ENCODE measurements at regions not wholly inside any gene's neighbourhood (a gene's known extent, or its start where the extent isn't known, plus 50 kb on each side); places are given as distances from the start of the nearest gene placed in this dataset.

- TF ChIP-seq POLR2A (IDR thresholded peaks at IDR 0.05) = no peak
- no peak for TF ChIP-seq CTCF (IDR thresholded peaks at IDR 0.05)
- no peak for TF ChIP-seq POLR2AphosphoS5 (IDR thresholded peaks at IDR 0.05; ENCODE audit: insufficient read depth in 1 of 2, low read depth in 1 of 2)
- H3K4me3 ChIP-seq = no peak overlapping the region
- intact Hi-C loops (cut with DNase I) = no loop called here
- H3K4me1 ChIP-seq = peaks cover under 1% of the 10 kb centered on the region
- no peak overlapping the region for H3K27ac ChIP-seq
- H3K27me3 ChIP-seq = no peaks in the 10 kb centered on the region
- no peaks in the 10 kb centered on the region for H3K9me3 ChIP-seq
- DNase-seq (ENCODE audit: extremely low spot score in 2 of 2) = no peak
- H3K36me3 ChIP-seq = no peaks in the 10 kb centered on the region
These were observed 178.9 kb upstream of the CAMK1G start for GRCh38 chr1:209404577-209404976.

- intact Hi-C loops (cut with DNase I) = no loop called here
- no peak for TF ChIP-seq CTCF (IDR thresholded peaks at IDR 0.05)
- no peak for TF ChIP-seq POLR2AphosphoS5 (IDR thresholded peaks at IDR 0.05; ENCODE audit: insufficient read depth in 1 of 2, low read depth in 1 of 2)
- no peak for TF ChIP-seq POLR2A (IDR thresholded peaks at IDR 0.05)
- H3K27me3 ChIP-seq = no peaks in the 10 kb centered on the region
- H3K27ac ChIP-seq = no peak overlapping the region
- no peak for DNase-seq (ENCODE audit: extremely low spot score in 2 of 2)
- no peak overlapping the region for H3K4me3 ChIP-seq
- H3K36me3 ChIP-seq = no peaks in the 10 kb centered on the region
- peaks cover 3% of the 10 kb centered on the region for H3K4me1 ChIP-seq
- H3K9me3 ChIP-seq = no peaks in the 10 kb centered on the region
These were observed 178.2 kb upstream of the CAMK1G start for GRCh38 chr1:209405183-209405814.

GRCh38 chr1:209406168-209406567 lies 177.3 kb upstream of the CAMK1G start:
- Histone ChIP-seq H3K4me1 (peaks cover 12% of the 10 kb centered on the region), H3K27me3 (no peaks in the 10 kb centered on the region), H3K9me3 (no peaks in the 10 kb centered on the region), H3K36me3 (no peaks in the 10 kb centered on the region), H3K27ac (no peak overlapping the region), H3K4me3 (no peak overlapping the region)
- DNase-seq (ENCODE audit: extremely low spot score in 2 of 2) = no peak
- TF ChIP-seq CTCF (IDR thresholded peaks at IDR 0.05) (no peak), POLR2AphosphoS5 (IDR thresholded peaks at IDR 0.05; ENCODE audit: insufficient read depth in 1 of 2, low read depth in 1 of 2) (no peak), POLR2A (IDR thresholded peaks at IDR 0.05) (no peak)
- intact Hi-C loops (cut with DNase I) = no loop called here

GRCh38 chr1:209406595-209406994 lies 176.9 kb upstream of the CAMK1G start:
- no peak overlapping the region for H3K27ac ChIP-seq
- no peaks in the 10 kb centered on the region for H3K27me3 ChIP-seq
- H3K4me3 ChIP-seq = no peak overlapping the region
- no peak for TF ChIP-seq POLR2A (IDR thresholded peaks at IDR 0.05)
- no peak for TF ChIP-seq CTCF (IDR thresholded peaks at IDR 0.05)
- no peak for TF ChIP-seq POLR2AphosphoS5 (IDR thresholded peaks at IDR 0.05; ENCODE audit: insufficient read depth in 1 of 2, low read depth in 1 of 2)
- no peak for DNase-seq (ENCODE audit: extremely low spot score in 2 of 2)
- H3K9me3 ChIP-seq = no peaks in the 10 kb centered on the region
- peaks cover 16% of the 10 kb centered on the region for H3K4me1 ChIP-seq
- intact Hi-C loops (cut with DNase I) = no loop called here
- no peaks in the 10 kb centered on the region for H3K36me3 ChIP-seq

GRCh38 chr1:209409780-209410179 lies 173.7 kb upstream of the CAMK1G start:
- H3K4me1 ChIP-seq = peaks cover 46% of the 10 kb centered on the region
- TF ChIP-seq POLR2AphosphoS5 (IDR thresholded peaks at IDR 0.05; ENCODE audit: insufficient read depth in 1 of 2, low read depth in 1 of 2) = no peak
- no peak for TF ChIP-seq CTCF (IDR thresholded peaks at IDR 0.05)
- TF ChIP-seq POLR2A (IDR thresholded peaks at IDR 0.05) = no peak
- no peaks in the 10 kb centered on the region for H3K36me3 ChIP-seq
- no peak overlapping the region for H3K4me3 ChIP-seq
- DNase-seq (ENCODE audit: extremely low spot score in 2 of 2) = no peak
- intact Hi-C loops (cut with DNase I) = no loop called here
- peak overlapping the region; percentile 30 for H3K27ac ChIP-seq
- no peaks in the 10 kb centered on the region for H3K27me3 ChIP-seq
- no peaks in the 10 kb centered on the region for H3K9me3 ChIP-seq
